ENCODE measurements at regions not wholly inside any gene's neighbourhood (a gene's known extent, or its start where the extent isn't known, plus 50 kb on each side); places are given as distances from the start of the nearest gene placed in this dataset.

DNA sequence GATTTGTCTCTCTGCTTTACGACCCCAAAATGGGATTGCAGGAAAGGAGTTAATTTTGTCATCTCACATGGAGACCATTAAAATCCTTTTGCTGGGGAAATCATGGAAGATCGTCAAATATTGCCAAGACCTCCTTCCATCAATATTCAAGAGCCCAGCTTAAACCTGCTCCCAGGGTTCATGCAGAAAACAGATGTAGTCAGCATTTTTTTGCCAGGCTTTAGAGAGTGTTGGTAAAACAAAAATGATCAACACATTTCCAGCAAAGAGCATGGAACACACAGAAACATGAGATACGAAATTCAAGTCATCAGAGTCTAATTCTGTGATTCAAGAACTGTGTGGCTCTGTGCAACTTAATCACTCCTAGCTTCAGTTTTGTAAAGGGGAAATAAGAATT, 118.0 kb upstream of the ATP10A start:
- H3K4me3 ChIP-seq (ENCODE audit: low read length), result no peak overlapping the region
- no peak for TF ChIP-seq CTCF (IDR thresholded peaks at IDR 0.05; ENCODE audit: insufficient read depth, low read depth, low read length, missing control alignments)
- no peak for DNase-seq (ENCODE audit: low read depth)

GRCh38 chr15:25972141-25972675, 109.1 kb upstream of the ATP10A start:
- no peak for DNase-seq (ENCODE audit: low read depth)
- H3K4me3 ChIP-seq (ENCODE audit: low read length), result no peak overlapping the region
- TF ChIP-seq CTCF (IDR thresholded peaks at IDR 0.05; ENCODE audit: insufficient read depth, low read depth, low read length, missing control alignments), result no peak

DNA sequence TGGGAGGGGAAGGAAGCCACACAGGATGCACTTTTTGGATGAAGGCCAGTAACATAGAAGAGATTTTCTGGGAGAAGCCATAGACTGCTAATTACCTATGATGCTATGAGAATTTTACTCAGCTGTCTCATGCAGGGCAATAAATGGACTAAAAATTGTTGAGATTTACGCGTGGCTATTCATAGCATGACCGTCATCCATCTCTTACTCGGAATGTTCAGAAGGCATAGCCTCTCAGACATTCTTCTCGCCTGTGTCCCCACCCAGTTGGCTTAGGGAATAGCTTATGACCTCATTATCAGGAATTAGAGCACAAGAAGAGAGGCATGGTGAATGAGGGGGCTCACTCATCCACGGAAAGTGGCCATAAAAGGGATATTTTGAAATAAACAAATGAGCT, 107.9 kb upstream of the ATP10A start:
- TF ChIP-seq CTCF (IDR thresholded peaks at IDR 0.05; ENCODE audit: insufficient read depth, low read depth, low read length, missing control alignments), result no peak
- no peak for DNase-seq (ENCODE audit: low read depth)
- no peak overlapping the region for H3K4me3 ChIP-seq (ENCODE audit: low read length)

GRCh38 chr15:25969886-25970285, 106.8 kb upstream of the ATP10A start:
- TF ChIP-seq CTCF (IDR thresholded peaks at IDR 0.05; ENCODE audit: insufficient read depth, low read depth, low read length, missing control alignments), result no peak
- H3K4me3 ChIP-seq (ENCODE audit: low read length), result no peak overlapping the region
- no peak for DNase-seq (ENCODE audit: low read depth)

DNA sequence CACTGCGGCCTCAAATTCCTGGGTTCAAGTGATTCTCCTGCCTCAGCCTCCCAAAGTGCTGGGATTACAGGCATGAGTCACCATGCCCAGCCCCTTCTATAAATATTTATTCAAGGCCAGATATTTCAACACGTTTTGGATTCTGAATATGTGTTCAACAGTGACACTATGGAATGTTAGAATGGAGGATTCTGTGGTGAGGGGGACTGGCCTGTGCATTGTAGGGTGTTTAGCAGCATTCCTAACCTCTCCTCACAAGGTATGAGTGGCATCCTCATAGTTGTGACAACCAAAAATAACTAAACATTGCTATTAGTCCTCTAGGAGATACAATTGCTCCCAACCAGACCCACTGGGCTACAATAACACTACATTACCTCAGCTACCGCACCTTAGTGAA, 104.0 kb upstream of the ATP10A start:
- H3K4me3 ChIP-seq (ENCODE audit: low read length), result no peak overlapping the region
- no peak for DNase-seq (ENCODE audit: low read depth)
- TF ChIP-seq CTCF (IDR thresholded peaks at IDR 0.05; ENCODE audit: insufficient read depth, low read depth, low read length, missing control alignments), result no peak

DNA sequence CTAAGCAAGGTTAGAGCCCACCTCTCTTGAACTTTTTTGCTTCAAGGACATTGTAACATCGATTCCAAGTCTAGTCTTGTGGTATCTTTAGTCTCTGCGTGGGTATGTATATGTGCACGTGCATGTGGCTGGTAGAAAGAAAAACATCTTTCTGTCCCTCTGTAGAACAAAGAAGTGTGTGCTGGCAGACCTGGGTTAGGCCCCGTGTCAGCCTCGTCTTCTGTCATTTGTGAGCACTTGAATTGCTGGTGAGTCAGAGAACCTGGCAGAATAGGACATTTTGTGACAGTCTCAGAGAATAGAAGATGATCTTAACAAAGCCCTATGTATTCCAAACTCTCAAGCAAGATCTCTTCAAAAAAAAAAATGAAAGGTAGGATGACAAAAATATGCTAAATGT, 102.2 kb upstream of the ATP10A start:
- H3K4me3 ChIP-seq (ENCODE audit: low read length), result no peak overlapping the region
- TF ChIP-seq CTCF (IDR thresholded peaks at IDR 0.05; ENCODE audit: insufficient read depth, low read depth, low read length, missing control alignments), result no peak
- DNase-seq (ENCODE audit: low read depth), result no peak

DNA sequence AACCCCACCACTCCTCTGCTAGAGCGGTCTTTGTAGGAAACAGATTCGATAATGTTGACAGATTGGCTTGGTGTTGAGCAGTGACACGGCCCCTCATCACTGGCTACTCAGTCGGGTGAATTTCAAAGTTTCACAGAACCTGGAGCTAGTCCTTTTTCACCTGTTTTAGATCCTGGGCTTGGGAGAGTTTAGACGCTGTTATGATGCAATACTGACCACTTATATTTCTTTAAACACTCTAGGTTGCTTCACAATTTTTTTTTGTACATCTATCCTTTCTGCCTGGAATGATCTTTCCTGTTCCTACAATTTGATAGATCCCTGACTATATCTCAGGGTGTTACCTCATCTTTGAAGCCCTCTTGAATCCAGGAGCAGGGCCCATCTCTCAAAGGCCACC, 97.1 kb upstream of the ATP10A start:
- no peak overlapping the region for H3K4me3 ChIP-seq (ENCODE audit: low read length)
- TF ChIP-seq CTCF (IDR thresholded peaks at IDR 0.05; ENCODE audit: insufficient read depth, low read depth, low read length, missing control alignments), result no peak
- DNase-seq (ENCODE audit: low read depth), result no peak
